Upper lobe of left lung (tissue), 6 donors: ENCODE measurements at regions not wholly inside any gene's neighbourhood (a gene's known extent, or its start where the extent isn't known, plus 50 kb on each side); places are given as distances from the start of the nearest gene placed in this dataset.

Experiments
- ATAC-seq, 2 donors: fragments of 200-7000 bp; cut with Tn5 transposase; one replicate each; pipeline ENCODE4 v1.9.1; 2022; ENCODE audit warnings: mild to moderate bottlenecking in 2 of 2, moderate library complexity in 2 of 2; ENCODE audit not compliant: low FRiP score in 2 of 2
- DNase-seq, 2 donors: peaks; one replicate each; pipeline ENCODE4 v3.0.0-alpha.2; 2019 to 2020
- H3K27ac ChIP-seq, 4 donors: fragments of 200-600 bp; sonication (generic); one replicate each; pipeline ENCODE4 v1.5.1; 2016 to 2019
- H3K27me3 ChIP-seq, 4 donors: fragments of 200-600 bp; sonication (generic); one replicate each; pipeline ENCODE4 v1.5.1; 2017 to 2019
- H3K36me3 ChIP-seq, 4 donors: fragments of 200-600 bp; sonication (generic); one replicate each; pipeline ENCODE4 v1.5.1; 2016 to 2019
- H3K4me1 ChIP-seq, 4 donors: fragments of 200-600 bp; sonication (generic); one replicate each; pipeline ENCODE4 v1.5.1; 2018 to 2019
- H3K4me3 ChIP-seq, 4 donors: fragments of 200-600 bp; sonication (generic); one replicate each; pipeline ENCODE4 v1.5.1; 2017 to 2019; ENCODE audit warnings: mild to moderate bottlenecking in 2 of 4, moderate library complexity in 1 of 4
- H3K9me3 ChIP-seq, 4 donors: fragments of 200-600 bp; sonication (generic); one replicate each; pipeline ENCODE4 v1.5.1; 2018 to 2019
- CTCF ChIP-seq, 6 experiments: fragments of 450-650 bp in 4 of 6; fragments of 200-600 bp in 2 of 6; sonication (generic) in 2 of 6; IDR thresholded peaks; one replicate each; pipeline ENCODE4 v1.5.1; 2016 to 2019; ENCODE audit warnings: antibody characterized with exemption in 6 of 6
- EP300 ChIP-seq, 4 donors: sonication (generic); formaldehyde crosslinking; IDR thresholded peaks; one replicate each; pipeline ENCODE4 v1.5.1; 2017; ENCODE audit warnings: antibody characterized with exemption in 4 of 4, control low read depth in 2 of 4
- POLR2A ChIP-seq, 4 donors: fragments of 450-650 bp; IDR thresholded peaks; one replicate each; pipeline ENCODE4 v1.5.1; 2016 to 2017; ENCODE audit warnings: antibody characterized with exemption in 4 of 4, mild to moderate bottlenecking in 2 of 4
- POLR2AphosphoS5 ChIP-seq, 2 donors: sonication (generic); formaldehyde crosslinking; IDR thresholded peaks; one replicate each; pipeline ENCODE4 v1.5.1; 2017; ENCODE audit warnings: antibody characterized with exemption in 2 of 2
- WGBS, 2 donors: methylation state at CpG; one replicate each; pipeline ENCODE4 v1.1.5; 2017 to 2018; 5-methylcytosine and 5-hydroxymethylcytosine counted together
- donor health status: DM: no; HTN: no; CAD: no; lungs with moderate emphysema.
- donor health status: DM: no; HTN: yes; CAD: no; lungs with severe emphysema.

GRCh38 chr2:195456771-195457170 is 200.3 kb upstream of the SLC39A10 start:
- ATAC-seq = no peak
- WGBS, 2 donors = 63 to 70% methylated on average over 2 of the region's 2 CpGs
- H3K4me1 ChIP-seq = no peaks in the 10 kb centered on the region
- H3K27me3 ChIP-seq = no peaks in the 10 kb centered on the region
- DNase-seq = no peak
- H3K9me3 ChIP-seq = no peaks in the 10 kb centered on the region
- no peak overlapping the region for H3K27ac ChIP-seq
- no peak for TF ChIP-seq EP300 (IDR thresholded peaks at IDR 0.05)
- TF ChIP-seq POLR2AphosphoS5 (IDR thresholded peaks at IDR 0.05) = no peak
- no peak for TF ChIP-seq CTCF (IDR thresholded peaks at IDR 0.05)
- TF ChIP-seq POLR2A (IDR thresholded peaks at IDR 0.05) = no peak
- no peaks in the 10 kb centered on the region for H3K36me3 ChIP-seq
- no peak overlapping the region for H3K4me3 ChIP-seq

GRCh38 chr2:195451160-195451559 is 205.9 kb upstream of the SLC39A10 start:
- no peak overlapping the region for H3K27ac ChIP-seq
- DNase-seq (no peak), ATAC-seq (no peak)
- H3K9me3 ChIP-seq = no peaks in the 10 kb centered on the region
- 72 to 74% methylated on average over 4 of the region's 4 CpGs for WGBS, 2 donors
- no peaks in the 10 kb centered on the region for H3K27me3 ChIP-seq
- no peak for TF ChIP-seq CTCF (IDR thresholded peaks at IDR 0.05)
- TF ChIP-seq POLR2A (IDR thresholded peaks at IDR 0.05) = no peak
- no peak for TF ChIP-seq EP300 (IDR thresholded peaks at IDR 0.05)
- TF ChIP-seq POLR2AphosphoS5 (IDR thresholded peaks at IDR 0.05) = no peak
- no peaks in the 10 kb centered on the region for H3K4me1 ChIP-seq
- H3K36me3 ChIP-seq = no peaks in the 10 kb centered on the region
- no peak overlapping the region for H3K4me3 ChIP-seq

- no peaks in the 10 kb centered on the region for H3K36me3 ChIP-seq
- no peaks in the 10 kb centered on the region for H3K9me3 ChIP-seq
- ATAC-seq (no peak), DNase-seq (no peak)
- no peak for TF ChIP-seq CTCF (IDR thresholded peaks at IDR 0.05)
- 64 to 72% methylated on average over 3 of the region's 3 CpGs for WGBS, 2 donors
- no peak overlapping the region for H3K4me3 ChIP-seq
- H3K27me3 ChIP-seq = no peaks in the 10 kb centered on the region
- no peak overlapping the region for H3K27ac ChIP-seq
- H3K4me1 ChIP-seq = no peaks in the 10 kb centered on the region
Measured at GRCh38 chr2:195450552-195451113, 206.4 kb upstream of the SLC39A10 start.

- Histone ChIP-seq H3K9me3 (peaks cover 0 to 3% (median 1%) of the 10 kb centered on the region in 4 donors), H3K4me1 (no peaks in the 10 kb centered on the region), H3K4me3 (no peak overlapping the region), H3K36me3 (no peaks in the 10 kb centered on the region), H3K27me3 (no peaks in the 10 kb centered on the region), H3K27ac (no peak overlapping the region)
- WGBS, 2 donors = 90 to 95% methylated on average over 5 of the region's 5 CpGs
- DNase-seq (no peak), ATAC-seq (no peak)
- TF ChIP-seq EP300 (IDR thresholded peaks at IDR 0.05) = no peak
- TF ChIP-seq POLR2AphosphoS5 (IDR thresholded peaks at IDR 0.05) = no peak
- no peak for TF ChIP-seq CTCF (IDR thresholded peaks at IDR 0.05)
- TF ChIP-seq POLR2A (IDR thresholded peaks at IDR 0.05) = no peak
Measured at GRCh38 chr2:195447323-195447975, 209.6 kb upstream of the SLC39A10 start.

GRCh38 chr2:195445639-195446038 is 211.4 kb upstream of the SLC39A10 start:
- Histone ChIP-seq H3K4me1 (no peaks in the 10 kb centered on the region), H3K9me3 (peaks cover 0 to 13% (median 5%) of the 10 kb centered on the region in 4 donors), H3K36me3 (no peaks in the 10 kb centered on the region), H3K4me3 (no peak overlapping the region), H3K27me3 (no peaks in the 10 kb centered on the region), H3K27ac (no peak overlapping the region)
- 62 to 65% methylated on average over 1 of the region's 1 CpG for WGBS, 2 donors
- DNase-seq (no peak), ATAC-seq (no peak)
- no peak for TF ChIP-seq POLR2A (IDR thresholded peaks at IDR 0.05)
- no peak for TF ChIP-seq POLR2AphosphoS5 (IDR thresholded peaks at IDR 0.05)
- no peak for TF ChIP-seq EP300 (IDR thresholded peaks at IDR 0.05)
- no peak for TF ChIP-seq CTCF (IDR thresholded peaks at IDR 0.05)
